ENCODE measurements at regions not wholly inside any gene's neighbourhood (a gene's known extent, or its start where the extent isn't known, plus 50 kb on each side); places are given as distances from the start of the nearest gene placed in this dataset.
"Not testable (repeated sequence)": the region's sequence is repeated elsewhere in the genome, so short reads cannot be mapped to it uniquely, and the experiment has no call there.

- H3K27me3 ChIP-seq (ENCODE audit: insufficient read depth, low read length) = no peaks in the 10 kb centered on the region
- H3K4me3 ChIP-seq (ENCODE audit: low read length) = no peak overlapping the region
- no peaks in the 10 kb centered on the region for H3K36me3 ChIP-seq (ENCODE audit: insufficient read depth, low read depth, low read length)
- H3K9me3 ChIP-seq (ENCODE audit: insufficient read depth, low read depth, low read length) = no peaks in the 10 kb centered on the region
- H3K9ac ChIP-seq (ENCODE audit: low read depth, low read length) = no peak overlapping the region
- no peak overlapping the region for H3K27ac ChIP-seq (ENCODE audit: low read length)
- H3K4me1 ChIP-seq (ENCODE audit: insufficient read depth, low read length) = no peaks in the 10 kb centered on the region
Observed at GRCh38 chr2:131835621-131836091, 308.0 kb downstream of the CCDC74A start.

GRCh38 chr2:131836116-131836515, 308.4 kb downstream of the CCDC74A start:
- H3K9me3 ChIP-seq (ENCODE audit: insufficient read depth, low read depth, low read length); H3K36me3 ChIP-seq (ENCODE audit: insufficient read depth, low read depth, low read length); H3K9ac ChIP-seq (ENCODE audit: low read depth, low read length): not testable (repeated sequence)

GRCh38 chr2:131844044-131844443, 316.4 kb downstream of the CCDC74A start:
- not testable (repeated sequence) for H3K27me3 ChIP-seq (ENCODE audit: insufficient read depth, low read length); H3K9me3 ChIP-seq (ENCODE audit: insufficient read depth, low read depth, low read length); H3K27ac ChIP-seq (ENCODE audit: low read length); H3K4me3 ChIP-seq (ENCODE audit: low read length); H3K36me3 ChIP-seq (ENCODE audit: insufficient read depth, low read depth, low read length); H3K4me1 ChIP-seq (ENCODE audit: insufficient read depth, low read length); H3K9ac ChIP-seq (ENCODE audit: low read depth, low read length)

More at GRCh38 chr2:131836116-131836515, 308.4 kb downstream of the CCDC74A start:
- not testable (repeated sequence) for H3K4me1 ChIP-seq (ENCODE audit: insufficient read depth, low read length); H3K4me3 ChIP-seq (ENCODE audit: low read length); H3K27me3 ChIP-seq (ENCODE audit: insufficient read depth, low read length); H3K27ac ChIP-seq (ENCODE audit: low read length)

- not testable (repeated sequence) for H3K4me1 ChIP-seq (ENCODE audit: insufficient read depth, low read length); H3K27me3 ChIP-seq (ENCODE audit: insufficient read depth, low read length); H3K9ac ChIP-seq (ENCODE audit: low read depth, low read length); H3K27ac ChIP-seq (ENCODE audit: low read length); H3K36me3 ChIP-seq (ENCODE audit: insufficient read depth, low read depth, low read length); H3K4me3 ChIP-seq (ENCODE audit: low read length); H3K9me3 ChIP-seq (ENCODE audit: insufficient read depth, low read depth, low read length)
Observed at GRCh38 chr2:131856202-131856601, 305.6 kb downstream of the ANKRD30BL start.

GRCh38 chr2:131858197-131858596, 303.6 kb downstream of the ANKRD30BL start:
- not testable (repeated sequence) for H3K36me3 ChIP-seq (ENCODE audit: insufficient read depth, low read depth, low read length); H3K9ac ChIP-seq (ENCODE audit: low read depth, low read length); H3K27me3 ChIP-seq (ENCODE audit: insufficient read depth, low read length); H3K9me3 ChIP-seq (ENCODE audit: insufficient read depth, low read depth, low read length); H3K4me1 ChIP-seq (ENCODE audit: insufficient read depth, low read length); H3K4me3 ChIP-seq (ENCODE audit: low read length); H3K27ac ChIP-seq (ENCODE audit: low read length)
